ENCODE measurements at regions not wholly inside any gene's neighbourhood (a gene's known extent, or its start where the extent isn't known, plus 50 kb on each side); places are given as distances from the start of the nearest gene placed in this dataset.

DNA sequence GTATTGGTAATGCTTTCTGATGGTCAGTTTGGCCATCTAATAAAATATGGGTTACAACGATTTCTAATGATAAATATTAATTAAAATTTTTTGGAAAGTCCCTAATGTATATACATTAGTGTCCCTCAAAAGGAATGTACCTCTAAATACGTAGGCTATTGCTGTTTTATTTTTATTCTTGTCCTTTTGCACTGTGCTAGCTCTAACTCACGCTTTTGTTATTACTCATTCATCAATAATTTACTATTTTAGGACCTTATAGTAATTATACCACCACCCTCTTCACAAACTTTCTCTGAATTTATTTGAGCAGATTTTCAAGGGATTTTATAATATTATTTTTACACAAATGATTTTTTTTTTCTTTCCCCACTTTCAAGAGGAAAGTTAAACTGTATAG is 795.9 kb upstream of the PCDH9 start:
- H3K36me3 ChIP-seq, result no peaks in the 10 kb centered on the region
- H3K4me1 ChIP-seq, result peaks cover 0 to 11% (median 0%) of the 10 kb centered on the region in 9 donors
- ATAC-seq, result peak in 1 of 8 donors; percentile 31
- H3K4me3 ChIP-seq, result peak overlapping the region in 4 of 10 donors; percentile 6 to 31 (median 18)
- intact Hi-C loops (cut with DNase I), result loop anchor here in 1 of 10 donors (1.0 kb wide), 1 partner anchor 40 kb away; no protein-coding TSS in a partner anchor
- H3K9me3 ChIP-seq, result peaks cover 0 to 33% (median 0%) of the 10 kb centered on the region in 11 donors
- no peak for DNase-seq
- peak overlapping the region in 5 of 10 donors; percentile 10 to 63 (median 32) for H3K27ac ChIP-seq
- TF ChIP-seq, protein P1, sequence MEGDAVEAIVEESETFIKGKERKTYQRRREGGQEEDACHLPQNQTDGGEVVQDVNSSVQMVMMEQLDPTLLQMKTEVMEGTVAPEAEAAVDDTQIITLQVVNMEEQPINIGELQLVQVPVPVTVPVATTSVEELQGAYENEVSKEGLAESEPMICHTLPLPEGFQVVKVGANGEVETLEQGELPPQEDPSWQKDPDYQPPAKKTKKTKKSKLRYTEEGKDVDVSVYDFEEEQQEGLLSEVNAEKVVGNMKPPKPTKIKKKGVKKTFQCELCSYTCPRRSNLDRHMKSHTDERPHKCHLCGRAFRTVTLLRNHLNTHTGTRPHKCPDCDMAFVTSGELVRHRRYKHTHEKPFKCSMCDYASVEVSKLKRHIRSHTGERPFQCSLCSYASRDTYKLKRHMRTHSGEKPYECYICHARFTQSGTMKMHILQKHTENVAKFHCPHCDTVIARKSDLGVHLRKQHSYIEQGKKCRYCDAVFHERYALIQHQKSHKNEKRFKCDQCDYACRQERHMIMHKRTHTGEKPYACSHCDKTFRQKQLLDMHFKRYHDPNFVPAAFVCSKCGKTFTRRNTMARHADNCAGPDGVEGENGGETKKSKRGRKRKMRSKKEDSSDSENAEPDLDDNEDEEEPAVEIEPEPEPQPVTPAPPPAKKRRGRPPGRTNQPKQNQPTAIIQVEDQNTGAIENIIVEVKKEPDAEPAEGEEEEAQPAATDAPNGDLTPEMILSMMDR (IDR thresholded peaks at IDR 0.05), result no peak
- H3K27me3 ChIP-seq, result no peaks in the 10 kb centered on the region
- 51 to 60% methylated on average over 3 of the region's 3 CpGs for WGBS, 2 donors

DNA sequence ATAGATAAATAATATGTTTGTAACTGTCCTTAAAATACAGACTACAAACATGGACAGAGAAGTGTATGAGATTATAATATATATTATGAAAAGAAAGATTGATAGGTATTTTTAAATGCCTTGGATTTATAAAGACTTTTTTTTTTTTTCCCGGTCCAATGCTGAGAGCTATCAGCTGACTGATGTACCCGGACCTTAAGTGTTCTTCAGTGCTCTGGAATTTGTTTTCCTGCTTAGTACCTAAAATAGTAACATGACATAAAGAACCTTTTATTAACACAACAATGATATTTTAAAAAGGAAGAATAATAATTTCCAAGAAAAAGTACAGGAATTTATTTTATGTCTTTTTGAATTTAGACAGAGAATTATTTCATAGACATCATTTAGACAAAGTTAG is 795.5 kb upstream of the PCDH9 start:
- H3K4me3 ChIP-seq, result peak overlapping the region in 4 of 10 donors; percentile 6 to 31 (median 18)
- H3K27me3 ChIP-seq, result no peaks in the 10 kb centered on the region
- no peak for DNase-seq
- peak overlapping the region in 5 of 10 donors; percentile 10 to 63 (median 32) for H3K27ac ChIP-seq
- 24 to 39% methylated on average over 2 of the region's 2 CpGs for WGBS, 2 donors
- intact Hi-C loops (cut with DNase I), result loop anchor here in 1 of 10 donors (1.0 kb wide), 1 partner anchor 39 kb away; no protein-coding TSS in a partner anchor
- H3K9me3 ChIP-seq, result peaks cover 0 to 33% (median 0%) of the 10 kb centered on the region in 11 donors
- TF ChIP-seq, protein P1 (IDR thresholded peaks at IDR 0.05), result no peak
- H3K36me3 ChIP-seq, result no peaks in the 10 kb centered on the region
- ATAC-seq, result peak in 3 of 8 donors; percentile 71 to 91 (median 76)
- peaks cover 0 to 11% (median 0%) of the 10 kb centered on the region in 9 donors for H3K4me1 ChIP-seq

DNA sequence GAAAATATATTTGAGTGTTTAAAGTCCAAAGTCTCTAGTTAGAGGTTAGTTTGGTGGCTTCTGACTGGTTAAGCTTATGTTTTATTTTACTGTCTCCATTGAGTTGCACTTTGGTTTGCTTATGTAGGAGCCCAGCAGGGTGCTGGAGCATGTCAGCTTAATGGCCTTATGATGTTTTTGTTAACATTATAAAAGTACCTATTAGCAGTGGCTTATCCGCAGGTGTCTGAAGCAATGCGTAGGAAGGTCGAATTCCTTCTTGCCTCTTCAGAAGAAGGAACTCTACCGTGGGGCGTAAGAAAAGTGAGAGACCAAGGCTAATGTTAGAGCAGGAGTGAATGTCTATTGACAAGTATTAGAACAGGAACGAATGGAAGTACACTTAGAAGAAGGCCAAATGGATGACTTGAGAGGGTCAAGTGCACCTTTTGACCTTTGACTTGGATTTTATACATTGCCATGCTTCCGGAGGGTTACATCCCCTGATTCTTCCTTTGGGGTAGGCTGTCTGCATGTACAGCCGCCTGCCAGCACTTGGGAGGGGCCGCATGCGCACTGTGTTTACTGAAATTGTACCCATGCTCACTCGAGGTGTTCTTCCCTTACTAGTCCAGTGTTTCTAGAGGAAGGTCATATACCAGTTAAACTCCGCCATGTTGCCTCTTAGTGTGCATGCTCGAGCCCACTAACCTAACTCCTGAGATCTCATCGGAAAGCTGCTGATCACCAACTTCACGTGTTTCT is 793.9 kb upstream of the PCDH9 start:
- TF ChIP-seq, protein P1 (IDR thresholded peaks at IDR 0.05), result no peak
- WGBS, 2 donors, result 79 to 80% methylated on average over 15 of the region's 15 CpGs
- peaks cover 0 to 34% (median 0%) of the 10 kb centered on the region in 11 donors for H3K9me3 ChIP-seq
- no peaks in the 10 kb centered on the region for H3K27me3 ChIP-seq
- intact Hi-C loops (cut with DNase I), result no loop called here
- DNase-seq (no peak), ATAC-seq (no peak)
- H3K4me3 ChIP-seq, result no peak overlapping the region
- H3K36me3 ChIP-seq, result no peaks in the 10 kb centered on the region
- H3K4me1 ChIP-seq, result peaks cover 0 to 11% (median 0%) of the 10 kb centered on the region in 9 donors
- no peak overlapping the region for H3K27ac ChIP-seq

DNA sequence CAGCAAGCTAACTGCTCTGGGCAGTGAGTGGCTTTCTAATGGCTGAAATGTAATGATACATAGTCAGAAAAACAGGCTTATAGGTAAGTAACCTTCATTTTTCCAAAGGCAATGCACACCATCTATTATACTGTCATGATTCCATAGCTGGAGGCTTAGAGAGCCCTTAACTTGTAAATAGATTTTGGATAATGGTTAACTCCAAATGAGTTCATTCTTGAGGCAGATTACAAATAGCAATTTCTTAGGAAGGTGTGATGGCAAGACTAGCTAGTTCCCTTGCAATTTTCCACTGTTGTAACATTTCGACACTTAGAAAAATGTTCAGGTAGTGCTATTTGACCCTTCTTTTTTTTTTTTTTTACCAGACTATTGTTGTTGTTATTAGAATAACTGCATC is 789.8 kb upstream of the PCDH9 start:
- 90 to 96% methylated on average over 1 of the region's 1 CpG for WGBS, 2 donors
- peaks cover 0 to 34% (median 0%) of the 10 kb centered on the region in 11 donors for H3K9me3 ChIP-seq
- DNase-seq, result no peak
- H3K4me1 ChIP-seq, result no peaks in the 10 kb centered on the region
- no peak overlapping the region for H3K27ac ChIP-seq
- no peaks in the 10 kb centered on the region for H3K36me3 ChIP-seq
- intact Hi-C loops (cut with DNase I), result no loop called here
- no peak overlapping the region for H3K4me3 ChIP-seq
- ATAC-seq, result no peak
- H3K27me3 ChIP-seq, result no peaks in the 10 kb centered on the region
- TF ChIP-seq, protein P1 (IDR thresholded peaks at IDR 0.05), result no peak

All from heart right ventricle (tissue), 16 donors.